K562 (cell line): ENCODE measurements at regions not wholly inside any gene's neighbourhood (a gene's known extent, or its start where the extent isn't known, plus 50 kb on each side); places are given as distances from the start of the nearest gene placed in this dataset.

Source experiments
- ATAC-seq: fragments of 200-7000 bp; cut with Tn5 transposase; 3 replicates; pipeline ENCODE4 v1.9.1; 2020; ENCODE audit warnings: moderate library complexity
- BruUV-seq: library from RNA; stranded (reverse); fragments of 400-500 nt; replicated peaks from 2 replicates; lab custom pipeline; 2021; lab: Mats Ljungman, UMichigan
- CTCF ChIA-PET: fragments of 300-600 bp; formaldehyde crosslinking; extraction: SDS; loops from one replicate; lab custom pipeline; 2021; ENCODE audit warnings: low intra/inter-chr PET ratio; lab: Yijun Ruan, JAX
- POLR2A ChIA-PET: fragments of 300-600, 350-650 bp; sonication (Branson Sonifier 250); formaldehyde crosslinking; extraction: SDS; loops from one replicate; lab custom pipeline; 2021; ENCODE audit warnings: antibody characterized with exemption, inconsistent platforms; lab: Yijun Ruan, JAX
- DNase-seq, 4 experiments: peaks; one replicate each; pipeline versions ENCODE4 v3.0.0 to v3.0.0-alpha.2; 2011 to 2018; ENCODE audit warnings: low spot score in 3 of 4, mixed read lengths in 3 of 4; ENCODE audit errors: extremely low read depth in 1 of 4
- FAIRE-seq: peaks from 2 replicates; lab custom pipeline; 2011; peaks lifted over from hg19 to GRCh38; lab: Jason Lieb, UNC
- H2AFZ ChIP-seq: 2 replicates; pipeline ENCODE4 v1.6.0; 2011; ENCODE audit warnings: low read depth, low read length, control low read depth, inconsistent platforms
- H3K27ac ChIP-seq: fragments of 200-600 bp; 3 replicates; pipeline ENCODE4 v1.8.0; 2011; ENCODE audit warnings: low read depth, mild to moderate bottlenecking, control low read depth, inconsistent platforms, low read length, moderate library complexity, mixed read lengths; ENCODE audit errors: extremely low read depth
- H3K27me3 ChIP-seq, 2 experiments: fragments of 300-600 bp in 1 of 2; 2 replicates in 1 of 2; 3 replicates in 1 of 2; pipeline versions ENCODE4 v1.6.0 to v1.8.0; 2011; ENCODE audit warnings: inconsistent platforms in 2 of 2, low read length in 2 of 2, mild to moderate bottlenecking in 1 of 2, mixed read lengths in 1 of 2, moderate library complexity in 1 of 2; ENCODE audit not compliant: control insufficient read depth in 2 of 2, insufficient read depth in 2 of 2
- H3K36me3 ChIP-seq: fragments of 300-600 bp; 3 replicates; pipeline ENCODE4 v1.8.0; 2011; ENCODE audit warnings: mild to moderate bottlenecking, low read length, inconsistent platforms; ENCODE audit not compliant: control insufficient read depth, insufficient read depth
- H3K4me1 ChIP-seq, 2 experiments: fragments of 200-600 bp in 1 of 2; replicated peaks in 1 of 2; 2 replicates in 1 of 2; 3 replicates in 1 of 2; pipeline versions ENCODE4 v1.5.1 to v1.8.0; 2011; ENCODE audit warnings: inconsistent platforms in 2 of 2, low read length in 2 of 2, mild to moderate bottlenecking in 1 of 2, mixed read lengths in 1 of 2, moderate library complexity in 1 of 2; ENCODE audit not compliant: control insufficient read depth in 2 of 2, insufficient read depth in 2 of 2
- H3K4me2 ChIP-seq: 2 replicates; pipeline ENCODE4 v1.6.1; 2011; ENCODE audit warnings: low read length, control low read depth, inconsistent platforms, mixed read lengths; ENCODE audit not compliant: insufficient read depth
- H3K4me3 ChIP-seq: fragments of 200-600 bp; sonication (generic), shearing (Covaris generic); 2 replicates; pipeline ENCODE4 v1.5.1; 2016; ENCODE audit warnings: control low read depth, inconsistent platforms
- H3K79me2 ChIP-seq: fragments of 200-600 bp; 3 replicates; pipeline ENCODE4 v1.8.0; 2011; ENCODE audit warnings: low read length, inconsistent platforms; ENCODE audit not compliant: control insufficient read depth, insufficient read depth
- H3K9ac ChIP-seq, 2 experiments: 2 replicates each; pipeline versions ENCODE4 v1.6.0 to v1.6.1; 2011; ENCODE audit warnings: low read depth in 2 of 2, low read length in 2 of 2, control low read depth in 1 of 2, inconsistent platforms in 1 of 2, mild to moderate bottlenecking in 1 of 2, mixed read lengths in 1 of 2; ENCODE audit not compliant: insufficient read depth in 1 of 2
- H3K9me1 ChIP-seq: one replicate; pipeline ENCODE4 v1.6.0; 2011; ENCODE audit warnings: inconsistent platforms, mild to moderate bottlenecking, low read length, moderate library complexity; ENCODE audit not compliant: control insufficient read depth, insufficient read depth
- H3K9me3 ChIP-seq: replicated peaks from 2 replicates; pipeline ENCODE4 v1.5.1; 2011; ENCODE audit warnings: low read depth, low read length, inconsistent platforms; ENCODE audit not compliant: control insufficient read depth, insufficient read depth
- H4K20me1 ChIP-seq: replicated peaks from 2 replicates; pipeline ENCODE4 v1.6.1; 2011; ENCODE audit warnings: low read length, inconsistent platforms, mixed read lengths; ENCODE audit not compliant: control insufficient read depth, insufficient read depth
- ARID1B ChIP-seq: fragments of 450-650 bp; IDR thresholded peaks from 2 replicates; pipeline ENCODE4 v1.6.1; 2016; ENCODE audit warnings: antibody characterized with exemption, mild to moderate bottlenecking, inconsistent platforms
- CCAR2 ChIP-seq: fragments of 200-400 bp; formaldehyde crosslinking; IDR thresholded peaks from 2 replicates; pipeline ENCODE4 v1.6.1; 2017; ENCODE audit warnings: mild to moderate bottlenecking, low read depth, low read length
- FOXM1 ChIP-seq, 2 experiments: fragments of 450-650 bp in 1 of 2; sonication (generic) in 1 of 2; formaldehyde crosslinking in 1 of 2; IDR thresholded peaks; 2 replicates each; pipeline versions ENCODE4 v1.6.1 to v1.9.0; 2017 to 2022; ENCODE audit warnings: low read depth in 2 of 2, mild to moderate bottlenecking in 2 of 2, missing genetic modification reagents in 1 of 2, moderate library complexity in 1 of 2
- JUND ChIP-seq, 2 experiments: IDR thresholded peaks; 2 replicates in 1 of 2; 3 replicates in 1 of 2; pipeline ENCODE4 v1.6.1; 2011; ENCODE audit warnings: borderline replicate concordance in 2 of 2, low read depth in 2 of 2, low read length in 2 of 2, improper control_type of control experiment in 1 of 2, missing biosample characterization in 1 of 2, missing genetic modification characterization in 1 of 2, missing genetic modification reagents in 1 of 2
- LARP7 ChIP-seq: fragments of 450-650 bp; IDR thresholded peaks from 2 replicates; pipeline ENCODE4 v1.6.1; 2016
- POLR2G ChIP-seq: fragments of 200-400 bp; formaldehyde crosslinking; IDR thresholded peaks from 2 replicates; pipeline ENCODE4 v1.6.1; 2017; ENCODE audit warnings: low read depth, mild to moderate bottlenecking, antibody characterized with exemption, low read length, moderate library complexity
- SETDB1 ChIP-seq: IDR thresholded peaks from one replicate; pipeline ENCODE4 v1.6.1; 2012; ENCODE audit warnings: low read length, control low read depth, inconsistent platforms
- SNRNP70 ChIP-seq: fragments of 200-400 bp; formaldehyde crosslinking; optimal IDR thresholded peaks from 2 replicates; pipeline ENCODE3; 2017; ENCODE audit warnings: low read depth, low read length
- WHSC1 ChIP-seq: IDR thresholded peaks from one replicate; pipeline ENCODE4 v1.6.1; 2012; ENCODE audit warnings: low read length, control low read depth, inconsistent platforms
- ZNF696 ChIP-seq: fragments of 250-450 bp; sonication (Bioruptor Pico); conservative IDR thresholded peaks from 2 replicates; pipeline ENCODE4 v1.4.0; 2020; ENCODE audit warnings: mild to moderate bottlenecking, moderate library complexity
- WGBS: fragments of 100-300 bp; shearing (Covaris generic); methylation state at CpG from one replicate; pipeline ENCODE4 v1.1.6; 2016; ENCODE audit warnings: low coverage, mixed read lengths; ENCODE audit not compliant: insufficient coverage; ENCODE audit errors: missing lambda C conversion rate; 5-methylcytosine and 5-hydroxymethylcytosine counted together
- in situ Hi-C: fragments of 300-500 bp; cut with MboI; formaldehyde crosslinking; loops from 4 replicates; pipeline ENCODE4 v1.15.0; 2018; ENCODE audit warnings: inconsistent platforms, mixed read lengths
- intact Hi-C: fragments of 100-400 bp; cut with micrococcal nuclease; formaldehyde crosslinking; loops from 2 replicates; pipeline ENCODE4 v1.14.2; 2022
- TF ChIP-seq, protein P1 (sequence below): fragments of 250-450 bp; sonication (Bioruptor Pico); IDR thresholded peaks from 2 replicates; pipeline ENCODE4 v1.8.0; 2021; ENCODE audit warnings: moderate library complexity, mild to moderate bottlenecking, inconsistent platforms
- TF ChIP-seq, protein P2 (sequence below): fragments of 250-450 bp; sonication (Bioruptor Pico); IDR thresholded peaks from 2 replicates; pipeline ENCODE4 v1.4.0; 2020; ENCODE audit warnings: mild to moderate bottlenecking, moderate library complexity, borderline replicate concordance
- TF ChIP-seq, protein P3 (sequence below), 2 experiments: IDR thresholded peaks; 2 replicates each; pipeline ENCODE4 v1.6.1; 2012; ENCODE audit warnings: improper control_type of control experiment in 2 of 2, low read depth in 2 of 2, low read length in 2 of 2, borderline replicate concordance in 1 of 2

DNA sequence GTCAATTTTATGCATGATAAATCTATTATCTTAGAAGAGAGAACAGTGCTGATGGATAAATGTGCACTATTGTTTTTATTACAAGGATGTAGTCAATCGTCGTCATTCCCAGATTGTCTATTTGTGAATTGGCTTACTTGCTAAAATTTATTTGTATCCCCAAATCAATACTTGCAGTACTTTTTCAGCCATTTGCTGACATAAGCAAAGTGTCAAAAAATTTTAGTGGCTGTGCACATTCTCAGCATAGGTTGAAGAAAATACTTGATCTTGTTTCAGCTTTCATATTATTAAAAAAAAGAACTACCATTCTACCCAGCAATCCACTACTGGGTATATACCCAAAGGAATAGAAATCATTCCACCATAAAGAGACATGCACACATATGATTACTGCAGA is 477.9 kb upstream of the CA10 start:
- Histone ChIP-seq H3K9ac (no peak overlapping the region), H3K4me1 (no peaks in the 10 kb centered on the region), H3K4me2 (no peak overlapping the region), H3K79me2 (no peaks in the 10 kb centered on the region), H2AFZ (no peak overlapping the region), H3K4me3 (no peak overlapping the region), H4K20me1 (no peaks in the 10 kb centered on the region), H3K9me1 (no peaks in the 10 kb centered on the region), H3K27ac (no peak overlapping the region), H3K9me3 (no peaks in the 10 kb centered on the region), H3K27me3 (no peaks in the 10 kb centered on the region), H3K36me3 (no peaks in the 10 kb centered on the region)
- BruUV-seq = no TSS peak
- ATAC-seq (no peak), DNase-seq (no peak), FAIRE-seq (no peak)
- 0% methylated on average over 2 of the region's 2 CpGs for WGBS
- TF ChIP-seq SNRNP70 (no peak), POLR2G (no peak), SETDB1 (no peak), CCAR2 (no peak), LARP7 (no peak), WHSC1 (no peak), ARID1B (no peak), ZNF696 (no peak), FOXM1 (IDR thresholded peaks at IDR 0.05; ENCODE audit: low read depth) (no peak), FOXM1 (CRISPR knock-in tag; IDR thresholded peaks at IDR 0.05; ENCODE audit: low read depth) (no peak), JUND (IDR thresholded peaks at IDR 0.05; ENCODE audit: borderline replicate concordance, low read depth, low read length) (no peak), JUND (tag; IDR thresholded peaks at IDR 0.05; ENCODE audit: borderline replicate concordance, low read depth, low read length) (no peak)
- TF ChIP-seq, protein P1, sequence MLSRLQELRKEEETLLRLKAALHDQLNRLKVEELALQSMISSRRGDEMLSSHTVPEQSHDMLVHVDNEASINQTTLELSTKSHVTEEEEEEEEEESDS (CRISPR knock-in tag) = no peak
- TF ChIP-seq, protein P2, sequence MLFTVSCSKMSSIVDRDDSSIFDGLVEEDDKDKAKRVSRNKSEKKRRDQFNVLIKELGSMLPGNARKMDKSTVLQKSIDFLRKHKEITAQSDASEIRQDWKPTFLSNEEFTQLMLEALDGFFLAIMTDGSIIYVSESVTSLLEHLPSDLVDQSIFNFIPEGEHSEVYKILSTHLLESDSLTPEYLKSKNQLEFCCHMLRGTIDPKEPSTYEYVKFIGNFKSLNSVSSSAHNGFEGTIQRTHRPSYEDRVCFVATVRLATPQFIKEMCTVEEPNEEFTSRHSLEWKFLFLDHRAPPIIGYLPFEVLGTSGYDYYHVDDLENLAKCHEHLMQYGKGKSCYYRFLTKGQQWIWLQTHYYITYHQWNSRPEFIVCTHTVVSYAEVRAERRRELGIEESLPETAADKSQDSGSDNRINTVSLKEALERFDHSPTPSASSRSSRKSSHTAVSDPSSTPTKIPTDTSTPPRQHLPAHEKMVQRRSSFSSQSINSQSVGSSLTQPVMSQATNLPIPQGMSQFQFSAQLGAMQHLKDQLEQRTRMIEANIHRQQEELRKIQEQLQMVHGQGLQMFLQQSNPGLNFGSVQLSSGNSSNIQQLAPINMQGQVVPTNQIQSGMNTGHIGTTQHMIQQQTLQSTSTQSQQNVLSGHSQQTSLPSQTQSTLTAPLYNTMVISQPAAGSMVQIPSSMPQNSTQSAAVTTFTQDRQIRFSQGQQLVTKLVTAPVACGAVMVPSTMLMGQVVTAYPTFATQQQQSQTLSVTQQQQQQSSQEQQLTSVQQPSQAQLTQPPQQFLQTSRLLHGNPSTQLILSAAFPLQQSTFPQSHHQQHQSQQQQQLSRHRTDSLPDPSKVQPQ = no peak
- TF ChIP-seq, protein P3, sequence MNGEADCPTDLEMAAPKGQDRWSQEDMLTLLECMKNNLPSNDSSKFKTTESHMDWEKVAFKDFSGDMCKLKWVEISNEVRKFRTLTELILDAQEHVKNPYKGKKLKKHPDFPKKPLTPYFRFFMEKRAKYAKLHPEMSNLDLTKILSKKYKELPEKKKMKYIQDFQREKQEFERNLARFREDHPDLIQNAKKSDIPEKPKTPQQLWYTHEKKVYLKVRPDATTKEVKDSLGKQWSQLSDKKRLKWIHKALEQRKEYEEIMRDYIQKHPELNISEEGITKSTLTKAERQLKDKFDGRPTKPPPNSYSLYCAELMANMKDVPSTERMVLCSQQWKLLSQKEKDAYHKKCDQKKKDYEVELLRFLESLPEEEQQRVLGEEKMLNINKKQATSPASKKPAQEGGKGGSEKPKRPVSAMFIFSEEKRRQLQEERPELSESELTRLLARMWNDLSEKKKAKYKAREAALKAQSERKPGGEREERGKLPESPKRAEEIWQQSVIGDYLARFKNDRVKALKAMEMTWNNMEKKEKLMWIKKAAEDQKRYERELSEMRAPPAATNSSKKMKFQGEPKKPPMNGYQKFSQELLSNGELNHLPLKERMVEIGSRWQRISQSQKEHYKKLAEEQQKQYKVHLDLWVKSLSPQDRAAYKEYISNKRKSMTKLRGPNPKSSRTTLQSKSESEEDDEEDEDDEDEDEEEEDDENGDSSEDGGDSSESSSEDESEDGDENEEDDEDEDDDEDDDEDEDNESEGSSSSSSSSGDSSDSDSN (IDR thresholded peaks at IDR 0.05; ENCODE audit: borderline replicate concordance in 1 of 2, low read depth in 2 of 2, low read length in 2 of 2) = no peak
- in situ Hi-C loops (no loop called here), intact Hi-C loops (no loop called here)
- ChIA-PET POLR2A (no interaction called here), CTCF (no interaction called here)
